ENCODE measurements at regions not wholly inside any gene's neighbourhood (a gene's known extent, or its start where the extent isn't known, plus 50 kb on each side); places are given as distances from the start of the nearest gene placed in this dataset.

DNA sequence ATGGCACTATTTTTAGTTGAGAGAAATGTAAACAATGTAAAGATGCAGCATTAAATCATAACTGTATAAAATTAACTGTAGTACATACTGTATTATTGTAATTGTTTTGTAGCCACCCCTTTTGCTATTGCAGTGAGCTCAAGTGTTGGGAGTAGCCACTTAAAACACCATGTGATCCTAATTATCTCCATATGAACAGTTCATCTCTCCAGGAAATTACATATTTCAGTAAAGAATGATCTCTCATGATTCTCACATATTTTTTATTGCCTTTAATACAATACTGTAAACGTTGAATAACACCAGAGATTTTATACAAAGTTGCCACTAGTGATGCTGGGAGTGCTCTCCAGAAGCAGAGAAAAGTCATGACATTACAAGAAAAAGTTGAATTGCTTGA, 1768.6 kb downstream of the LRRC4C start:
- WGBS (ENCODE audit: insufficient coverage, insufficient replicate concordance, low lambda C conversion rate, missing lambda C conversion rate), result 0% methylated on average over 1 of the region's 1 CpG
- intact Hi-C loops (cut with micrococcal nuclease; ENCODE audit: unreplicated experiment) (no loop called here), in situ Hi-C loops (cut with MboI) (no loop called here)
- H3K4me2 ChIP-seq (ENCODE audit: control insufficient read depth, insufficient read depth), result no peak overlapping the region
- H3K9me3 ChIP-seq (replicated peaks; ENCODE audit: control insufficient read depth, insufficient read depth, low read length), result no peaks in the 10 kb centered on the region
- no peak overlapping the region for H3K27ac ChIP-seq (ENCODE audit: control insufficient read depth, insufficient read depth)
- no peaks in the 10 kb centered on the region for H3K79me2 ChIP-seq (ENCODE audit: control insufficient read depth, insufficient read depth, low read length)
- SMC1A ChIA-PET (ENCODE audit: uncharacterized antibody, unreplicated experiment), result no interaction called here
- POLR2A ChIA-PET, result no interaction called here
- DNase-seq (ENCODE audit: low read depth, low spot score), result no peak
- no peak overlapping the region for H3K4me3 ChIP-seq
- no peak overlapping the region for H2AFZ ChIP-seq (ENCODE audit: control insufficient read depth, low read depth, low read length)
- ATAC-seq, result no peak
- no TSS peak for BruUV-seq (replicated peaks)
- H3K9ac ChIP-seq (ENCODE audit: control insufficient read depth, insufficient read depth, low read length), result no peak overlapping the region
- CTCF ChIA-PET, result no interaction called here
- H3K4me1 ChIP-seq (ENCODE audit: control insufficient read depth, insufficient read depth, low read length), result no peaks in the 10 kb centered on the region
- no peaks in the 10 kb centered on the region for H3K27me3 ChIP-seq (replicated peaks in 1 of 2; ENCODE audit: control insufficient read depth in 2 of 2, insufficient read depth in 2 of 2, low read length in 1 of 2)
- H3K36me3 ChIP-seq (ENCODE audit: control insufficient read depth in 2 of 2, insufficient read depth in 2 of 2, low read length in 1 of 2), result no peaks in the 10 kb centered on the region
- RAD21 ChIA-PET (ENCODE audit: unreplicated experiment), result no interaction called here
- FAIRE-seq, result no peak
- TF ChIP-seq, protein P1, sequence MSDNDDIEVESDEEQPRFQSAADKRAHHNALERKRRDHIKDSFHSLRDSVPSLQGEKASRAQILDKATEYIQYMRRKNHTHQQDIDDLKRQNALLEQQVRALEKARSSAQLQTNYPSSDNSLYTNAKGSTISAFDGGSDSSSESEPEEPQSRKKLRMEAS (IDR thresholded peaks at IDR 0.05; ENCODE audit: low read depth, low read length), result no peak
- TF ChIP-seq IRF4 (IDR thresholded peaks at IDR 0.05; ENCODE audit: low read depth, low read length) (no peak), IRF5 (IDR thresholded peaks at IDR 0.05; ENCODE audit: borderline replicate concordance) (no peak), HDAC6 (IDR thresholded peaks at IDR 0.05; ENCODE audit: unreplicated experiment) (no peak), RELB (IDR thresholded peaks at IDR 0.05; ENCODE audit: low read depth) (no peak), CBX3 (IDR thresholded peaks at IDR 0.05; ENCODE audit: borderline replicate concordance, low read depth) (no peak), IKZF1 (conservative IDR thresholded peaks at IDR 0.05) (no peak), HCFC1 (IDR thresholded peaks at IDR 0.05; ENCODE audit: low read length) (no peak), ELK1 (IDR thresholded peaks at IDR 0.05; ENCODE audit: low read depth, low read length) (no peak), MTA2 (IDR thresholded peaks at IDR 0.05; ENCODE audit: low read depth) (no peak)
- TF ChIP-seq, protein P2, sequence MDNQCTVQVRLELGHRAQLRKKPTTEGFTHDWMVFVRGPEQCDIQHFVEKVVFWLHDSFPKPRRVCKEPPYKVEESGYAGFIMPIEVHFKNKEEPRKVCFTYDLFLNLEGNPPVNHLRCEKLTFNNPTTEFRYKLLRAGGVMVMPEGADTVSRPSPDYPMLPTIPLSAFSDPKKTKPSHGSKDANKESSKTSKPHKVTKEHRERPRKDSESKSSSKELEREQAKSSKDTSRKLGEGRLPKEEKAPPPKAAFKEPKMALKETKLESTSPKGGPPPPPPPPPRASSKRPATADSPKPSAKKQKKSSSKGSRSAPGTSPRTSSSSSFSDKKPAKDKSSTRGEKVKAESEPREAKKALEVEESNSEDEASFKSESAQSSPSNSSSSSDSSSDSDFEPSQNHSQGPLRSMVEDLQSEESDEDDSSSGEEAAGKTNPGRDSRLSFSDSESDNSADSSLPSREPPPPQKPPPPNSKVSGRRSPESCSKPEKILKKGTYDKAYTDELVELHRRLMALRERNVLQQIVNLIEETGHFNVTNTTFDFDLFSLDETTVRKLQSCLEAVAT (IDR thresholded peaks at IDR 0.05), result no peak
- no peaks in the 10 kb centered on the region for H4K20me1 ChIP-seq (ENCODE audit: control insufficient read depth, insufficient read depth)
